IMR-90 (cell line): ENCODE measurements at regions not wholly inside any gene's neighbourhood (a gene's known extent, or its start where the extent isn't known, plus 50 kb on each side); places are given as distances from the start of the nearest gene placed in this dataset.

Source experiments
- ATAC-seq: fragments of 200-7000 bp; cut with Tn5 transposase; 2 replicates; pipeline ENCODE4 v1.9.1; 2020; ENCODE audit warnings: low read depth, mild to moderate bottlenecking, moderate library complexity
- BruUV-seq: library from RNA; stranded (reverse); fragments of 400-500 nt; replicated peaks from 2 replicates; lab custom pipeline; 2021; lab: Mats Ljungman, UMichigan
- CTCF ChIA-PET: fragments of 300-600 bp; formaldehyde crosslinking; extraction: SDS; loops from one replicate; lab custom pipeline; 2021; ENCODE audit warnings: antibody characterized with exemption; lab: Yijun Ruan, JAX
- POLR2A ChIA-PET: fragments of 300-600 bp; sonication (Branson Sonifier 250); formaldehyde crosslinking; loops from one replicate; lab custom pipeline; 2022; ENCODE audit warnings: antibody characterized with exemption; ENCODE audit not compliant: unreplicated experiment; lab: Charles Lee
- DNase-seq: peaks from one replicate; pipeline ENCODE4 v3.0.0; 2013
- H2AFZ ChIP-seq: replicated peaks from 2 replicates; pipeline ENCODE3; 2013; ENCODE audit warnings: low read length, mild to moderate bottlenecking; ENCODE audit not compliant: poor library complexity
- H2AK5ac ChIP-seq: 2 replicates; pipeline ENCODE4 v1.6.1; 2013; ENCODE audit warnings: low read depth, low read length, inconsistent platforms
- H2AK9ac ChIP-seq: replicated peaks from 2 replicates; pipeline ENCODE3; 2013; ENCODE audit warnings: mild to moderate bottlenecking, low read depth, low read length, moderate library complexity; ENCODE audit not compliant: poor library complexity
- H2BK120ac ChIP-seq: 2 replicates; pipeline ENCODE4 v1.6.1; 2013; ENCODE audit warnings: low read depth, low read length, inconsistent platforms
- H2BK15ac ChIP-seq: 3 replicates; pipeline ENCODE4 v1.6.1; 2013; ENCODE audit warnings: low read depth, low read length, inconsistent platforms
- H2BK20ac ChIP-seq: 2 replicates; pipeline ENCODE4 v1.6.1; 2013; ENCODE audit warnings: low read depth, mild to moderate bottlenecking, inconsistent platforms, low read length, moderate library complexity
- H2BK5ac ChIP-seq: 2 replicates; pipeline ENCODE4 v1.6.1; 2013; ENCODE audit warnings: mild to moderate bottlenecking, low read depth, low read length, inconsistent platforms; ENCODE audit not compliant: poor library complexity, severe bottlenecking
- H3K14ac ChIP-seq: replicated peaks from 2 replicates; pipeline ENCODE4 v1.6.1; 2013; ENCODE audit warnings: low read depth, low read length, inconsistent platforms
- H3K18ac ChIP-seq: 2 replicates; pipeline ENCODE4 v1.6.1; 2013; ENCODE audit warnings: low read depth, low read length, control low read depth
- H3K23ac ChIP-seq: 2 replicates; pipeline ENCODE4 v1.6.1; 2013; ENCODE audit warnings: low read depth, low read length, inconsistent platforms
- H3K27ac ChIP-seq: 2 replicates; pipeline ENCODE4 v1.5.1; 2013; ENCODE audit warnings: mild to moderate bottlenecking, control low read depth, low read length; ENCODE audit not compliant: insufficient read depth
- H3K27me3 ChIP-seq: 2 replicates; pipeline ENCODE4 v1.6.1; 2013; ENCODE audit warnings: low read length; ENCODE audit not compliant: control insufficient read depth, insufficient read depth
- H3K36me3 ChIP-seq: 2 replicates; pipeline ENCODE4 v1.6.1; 2013; ENCODE audit warnings: low read length, mixed read lengths; ENCODE audit not compliant: control insufficient read depth, insufficient read depth
- H3K4ac ChIP-seq: 2 replicates; pipeline ENCODE4 v1.6.1; 2013; ENCODE audit warnings: low read depth, low read length, inconsistent platforms
- H3K4me1 ChIP-seq: 2 replicates; pipeline ENCODE4 v1.6.1; 2013; ENCODE audit warnings: low read length, mixed read lengths; ENCODE audit not compliant: control insufficient read depth, insufficient read depth
- H3K4me2 ChIP-seq: 2 replicates; pipeline ENCODE4 v1.6.1; 2013; ENCODE audit warnings: low read depth, mild to moderate bottlenecking, control low read depth, low read length, moderate library complexity
- H3K4me3 ChIP-seq: 2 replicates; pipeline ENCODE4 v1.5.1; 2013; ENCODE audit warnings: low read depth, mild to moderate bottlenecking, control low read depth, low read length, moderate library complexity; ENCODE audit not compliant: insufficient read depth
- H3K56ac ChIP-seq: 2 replicates; pipeline ENCODE4 v1.6.1; 2013; ENCODE audit warnings: low read length, inconsistent platforms; ENCODE audit not compliant: insufficient read depth; ENCODE audit errors: extremely low read depth
- H3K79me1 ChIP-seq, 2 experiments: 2 replicates each; pipeline ENCODE4 v1.6.1; 2013; ENCODE audit warnings: low read length in 2 of 2, inconsistent platforms in 1 of 2, low read depth in 1 of 2
- H3K9ac ChIP-seq: 2 replicates; pipeline ENCODE4 v1.6.1; 2013; ENCODE audit warnings: low read depth, low read length, control low read depth
- H3K9me1 ChIP-seq: 2 replicates; pipeline ENCODE4 v1.6.1; 2013; ENCODE audit warnings: low read length, inconsistent platforms; ENCODE audit not compliant: insufficient read depth
- H3K9me3 ChIP-seq: 2 replicates; pipeline ENCODE4 v1.6.1; 2013; ENCODE audit warnings: low read length; ENCODE audit not compliant: control insufficient read depth, insufficient read depth
- H4K20me1 ChIP-seq: 2 replicates; pipeline ENCODE4 v1.6.1; 2013; ENCODE audit warnings: low read length, inconsistent platforms; ENCODE audit not compliant: insufficient read depth
- H4K5ac ChIP-seq: 2 replicates; pipeline ENCODE4 v1.6.1; 2013; ENCODE audit warnings: mild to moderate bottlenecking, low read depth, low read length, control low read depth
- H4K8ac ChIP-seq, 2 experiments: 2 replicates each; pipeline ENCODE4 v1.6.1; 2013; ENCODE audit warnings: low read depth in 2 of 2, low read length in 2 of 2, control low read depth in 1 of 2, inconsistent platforms in 1 of 2
- H4K91ac ChIP-seq: 2 replicates; pipeline ENCODE4 v1.6.1; 2013; ENCODE audit warnings: low read depth, low read length, inconsistent platforms; ENCODE audit not compliant: insufficient read depth
- CEBPB ChIP-seq: IDR thresholded peaks from 2 replicates; pipeline ENCODE4 v1.6.1; 2012; ENCODE audit warnings: low read depth, low read length, improper control_type of control experiment
- WGBS, 2 experiments: methylation state at CpG; one replicate each; pipeline versions ENCODE4 v1.1.5 to v1.1.7; 2013; ENCODE audit warnings: missing lambda C conversion rate in 2 of 2; ENCODE audit not compliant: insufficient read length in 1 of 2; ENCODE audit errors: extremely low coverage in 2 of 2; 5-methylcytosine and 5-hydroxymethylcytosine counted together
- dilution Hi-C: fragments of 300-500 bp; cut with HindIII; formaldehyde crosslinking; loops from one replicate; pipeline ENCODE4 v1.14.3; 2018; ENCODE audit warnings: low sequenced_read_pairs; ENCODE audit not compliant: unreplicated experiment
- in situ Hi-C: fragments of 300-500 bp; cut with MboI; formaldehyde crosslinking; loops from 3 replicates; pipeline ENCODE4 v1.14.3; 2019; ENCODE audit warnings: low sequenced_read_pairs, inconsistent platforms, mixed read lengths
- intact Hi-C: fragments of 100-400 bp; cut with micrococcal nuclease; formaldehyde crosslinking; loops from 2 replicates; pipeline ENCODE4 v1.10.0; 2022

DNA sequence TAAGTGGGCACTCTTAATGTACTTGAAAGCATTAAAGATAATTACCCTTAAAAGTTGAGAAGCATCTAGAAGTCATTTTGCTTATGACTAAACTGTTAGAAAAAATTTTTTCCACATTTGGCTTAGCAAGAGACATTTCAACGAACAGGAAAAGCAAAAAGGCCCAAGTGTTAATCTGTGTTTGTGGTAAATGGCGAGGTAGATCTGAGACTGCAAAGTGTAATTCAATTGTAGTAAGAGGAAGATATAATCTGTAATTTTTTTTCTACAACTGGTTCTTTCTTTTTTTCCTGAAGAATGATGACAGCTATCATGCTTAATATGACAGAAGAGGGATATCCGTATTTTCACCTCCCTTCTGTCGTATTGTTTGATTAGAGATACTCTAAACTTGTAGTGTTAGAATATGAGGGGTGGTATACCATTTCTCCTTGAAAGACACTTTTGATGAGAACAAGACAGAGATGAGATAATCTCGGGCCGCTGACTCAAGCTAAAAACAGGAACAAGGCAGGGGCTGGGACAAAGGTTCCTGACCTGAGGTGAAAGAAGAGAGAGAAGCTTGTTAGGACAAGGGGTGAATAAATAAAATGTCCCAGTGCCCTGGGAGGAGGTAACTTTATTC is 459.3 kb upstream of the ZNF608 start:
- Histone ChIP-seq H3K27me3 (no peaks in the 10 kb centered on the region), H2AFZ (no peak overlapping the region), H4K91ac (no peak overlapping the region), H3K79me1 (no peaks in the 10 kb centered on the region), H4K20me1 (no peaks in the 10 kb centered on the region), H3K14ac (no peak overlapping the region), H3K4me1 (peaks cover 1% of the 10 kb centered on the region; the same call in 1 of the 2 replicates), H3K4ac (no peak overlapping the region), H2BK15ac (no peak overlapping the region), H2BK20ac (no peak overlapping the region), H3K4me3 (no peak overlapping the region), H2BK120ac (no peak overlapping the region), H3K23ac (no peak overlapping the region), H3K18ac (no peak overlapping the region), H3K56ac (no peak overlapping the region), H4K8ac (no peak overlapping the region), H2AK5ac (no peak overlapping the region), H3K4me2 (no peak overlapping the region), H2BK5ac (no peak overlapping the region), H4K5ac (no peak overlapping the region), H3K9ac (no peak overlapping the region), H3K9me3 (no peaks in the 10 kb centered on the region), H3K27ac (no peak overlapping the region), H3K36me3 (no peaks in the 10 kb centered on the region), H3K9me1 (no peaks in the 10 kb centered on the region), H2AK9ac (no peak overlapping the region)
- dilution Hi-C loops: no loop called here
- in situ Hi-C loops: no loop called here
- WGBS, 2 experiments: no CpG with 5 or more reads among the region's 6 CpGs
- ATAC-seq: no peak
- no peak for DNase-seq
- BruUV-seq: no TSS peak
- TF ChIP-seq CEBPB: no peak
- ChIA-PET POLR2A (no interaction called here), CTCF (no interaction called here)
- intact Hi-C loops: no loop called here
